DND-41 (cell line): ENCODE measurements at regions not wholly inside any gene's neighbourhood (a gene's known extent, or its start where the extent isn't known, plus 50 kb on each side); places are given as distances from the start of the nearest gene placed in this dataset.
"Not testable (repeated sequence)": the region's sequence is repeated elsewhere in the genome, so short reads cannot be mapped to it uniquely, and the experiment has no call there.

Source experiments
- CTCF ChIP-seq: IDR thresholded peaks from 2 replicates; pipeline ENCODE4 v1.5.1; 2012; ENCODE audit warnings: borderline replicate concordance, low read length, moderate library complexity, mild to moderate bottlenecking; ENCODE audit not compliant: poor library complexity, severe bottlenecking; ENCODE audit errors: extremely low read depth
- EZH2 ChIP-seq: IDR thresholded peaks from 3 replicates; pipeline ENCODE4 v1.6.1; 2012; ENCODE audit warnings: borderline replicate concordance, low read depth, mild to moderate bottlenecking, moderate library complexity, low read length, inconsistent platforms; ENCODE audit not compliant: severe bottlenecking

GRCh38 chr5:96103829-96104228, 142.2 kb upstream of the ELL2 start:
- TF ChIP-seq CTCF, EZH2: not testable (repeated sequence)
